Endodermal cell (in vitro differentiated cells): ENCODE measurements at regions not wholly inside any gene's neighbourhood (a gene's known extent, or its start where the extent isn't known, plus 50 kb on each side); places are given as distances from the start of the nearest gene placed in this dataset.

ENCODE experiments used
- DNase-seq: peaks from one replicate; pipeline ENCODE4 v3.0.0-alpha.2; 2017
- H3K27ac ChIP-seq: 2 replicates; pipeline ENCODE4 v1.5.1; 2013; ENCODE audit warnings: mild to moderate bottlenecking, low read depth, low read length, moderate library complexity
- H3K27me3 ChIP-seq: 2 replicates; pipeline ENCODE4 v1.6.1; 2013; ENCODE audit warnings: mild to moderate bottlenecking, low read length, moderate library complexity; ENCODE audit not compliant: insufficient read depth, control insufficient read depth, poor library complexity, severe bottlenecking
- H3K36me3 ChIP-seq: 2 replicates; pipeline ENCODE4 v1.7.0; 2013; ENCODE audit warnings: mild to moderate bottlenecking, low read length, moderate library complexity; ENCODE audit not compliant: control insufficient read depth, insufficient read depth
- H3K4me1 ChIP-seq: one replicate; pipeline ENCODE4 v1.7.0; 2013; ENCODE audit warnings: low read length; ENCODE audit not compliant: control insufficient read depth, insufficient read depth
- H3K4me3 ChIP-seq: 2 replicates; pipeline ENCODE4 v1.5.1; 2013; ENCODE audit warnings: mild to moderate bottlenecking, low read length, moderate library complexity
- H3K9ac ChIP-seq: 2 replicates; pipeline ENCODE4 v1.6.1; 2013; ENCODE audit warnings: mild to moderate bottlenecking, low read length, moderate library complexity; ENCODE audit not compliant: poor library complexity, severe bottlenecking; ENCODE audit errors: extremely low read depth
- H3K9me3 ChIP-seq: 2 replicates; pipeline ENCODE4 v1.6.1; 2013; ENCODE audit warnings: mild to moderate bottlenecking, low read length, moderate library complexity; ENCODE audit not compliant: control insufficient read depth
- H3K27ac Mint-ChIP-seq: 2 replicates; pipeline ENCODE4 v1.8.0; 2020; ENCODE audit warnings: mixed read lengths
- H3K27me3 Mint-ChIP-seq: 2 replicates; pipeline ENCODE4 v1.8.0; 2021; ENCODE audit warnings: mild to moderate bottlenecking, mixed read lengths; ENCODE audit not compliant: insufficient read depth
- H3K36me3 Mint-ChIP-seq: 2 replicates; pipeline ENCODE4 v1.8.0; 2020; ENCODE audit warnings: low read depth, mixed read lengths
- H3K4me1 Mint-ChIP-seq: 2 replicates; pipeline ENCODE4 v1.8.0; 2020; ENCODE audit warnings: mixed read lengths
- H3K4me3 Mint-ChIP-seq: 2 replicates; pipeline ENCODE4 v1.8.0; 2020; ENCODE audit warnings: mild to moderate bottlenecking, moderate library complexity, mixed read lengths
- H3K9me3 Mint-ChIP-seq: 2 replicates; pipeline ENCODE4 v1.8.0; 2020; ENCODE audit warnings: mild to moderate bottlenecking, mixed read lengths
- WGBS, 2 experiments: methylation state at CpG; one replicate each; pipeline versions ENCODE4 v1.1.5 to v1.1.7; 2013; ENCODE audit warnings: missing lambda C conversion rate in 2 of 2, mixed read lengths in 1 of 2; ENCODE audit not compliant: insufficient coverage in 1 of 2, insufficient read length in 1 of 2; 5-methylcytosine and 5-hydroxymethylcytosine counted together
- TF ChIP-seq, protein P1 (sequence below): fragments of 200-600 bp; sonication (generic); conservative IDR thresholded peaks from 2 replicates; pipeline ENCODE4 v1.5.0; 2021; ENCODE audit warnings: antibody characterized with exemption, mild to moderate bottlenecking

DNA sequence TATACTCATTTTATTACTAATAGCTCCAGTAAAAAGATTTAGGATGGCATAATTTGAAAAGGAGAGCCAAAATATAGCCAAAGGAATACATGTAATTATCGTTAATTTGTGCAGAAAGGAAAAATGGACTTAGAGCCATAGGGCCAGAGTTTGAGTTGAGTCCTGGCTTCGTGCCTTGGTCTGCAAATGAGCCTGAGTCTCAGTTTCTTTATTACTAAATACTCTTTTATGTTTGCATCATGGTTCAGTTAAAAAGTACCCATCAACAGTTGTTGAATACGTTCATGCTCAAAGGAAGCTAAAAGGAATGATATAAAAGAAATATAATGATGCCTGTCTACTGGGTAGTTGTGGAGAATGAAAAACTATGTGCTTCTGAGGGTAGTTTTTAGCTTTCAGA is 155.7 kb upstream of the FAM78B start:
- 92 to 100% methylated on average over 2 to 3 of the region's 3 CpGs for WGBS, 2 experiments
- no peaks in the 10 kb centered on the region for H3K9me3 ChIP-seq
- no peaks in the 10 kb centered on the region for H3K4me1 ChIP-seq
- no peak for DNase-seq
- no peak overlapping the region for H3K4me3 Mint-ChIP-seq
- TF ChIP-seq, protein P1, sequence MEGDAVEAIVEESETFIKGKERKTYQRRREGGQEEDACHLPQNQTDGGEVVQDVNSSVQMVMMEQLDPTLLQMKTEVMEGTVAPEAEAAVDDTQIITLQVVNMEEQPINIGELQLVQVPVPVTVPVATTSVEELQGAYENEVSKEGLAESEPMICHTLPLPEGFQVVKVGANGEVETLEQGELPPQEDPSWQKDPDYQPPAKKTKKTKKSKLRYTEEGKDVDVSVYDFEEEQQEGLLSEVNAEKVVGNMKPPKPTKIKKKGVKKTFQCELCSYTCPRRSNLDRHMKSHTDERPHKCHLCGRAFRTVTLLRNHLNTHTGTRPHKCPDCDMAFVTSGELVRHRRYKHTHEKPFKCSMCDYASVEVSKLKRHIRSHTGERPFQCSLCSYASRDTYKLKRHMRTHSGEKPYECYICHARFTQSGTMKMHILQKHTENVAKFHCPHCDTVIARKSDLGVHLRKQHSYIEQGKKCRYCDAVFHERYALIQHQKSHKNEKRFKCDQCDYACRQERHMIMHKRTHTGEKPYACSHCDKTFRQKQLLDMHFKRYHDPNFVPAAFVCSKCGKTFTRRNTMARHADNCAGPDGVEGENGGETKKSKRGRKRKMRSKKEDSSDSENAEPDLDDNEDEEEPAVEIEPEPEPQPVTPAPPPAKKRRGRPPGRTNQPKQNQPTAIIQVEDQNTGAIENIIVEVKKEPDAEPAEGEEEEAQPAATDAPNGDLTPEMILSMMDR: no peak
- peaks cover 10% of the 10 kb centered on the region for H3K27me3 Mint-ChIP-seq
- no peak overlapping the region for H3K27ac Mint-ChIP-seq
- peaks cover 4% of the 10 kb centered on the region for H3K9me3 Mint-ChIP-seq
- H3K4me3 ChIP-seq: no peak overlapping the region
- no peaks in the 10 kb centered on the region for H3K27me3 ChIP-seq
- peaks cover 2% of the 10 kb centered on the region for H3K4me1 Mint-ChIP-seq
- H3K36me3 ChIP-seq: no peaks in the 10 kb centered on the region
- H3K9ac ChIP-seq: no peak overlapping the region
- no peak overlapping the region for H3K27ac ChIP-seq
- peaks cover 2% of the 10 kb centered on the region for H3K36me3 Mint-ChIP-seq

DNA sequence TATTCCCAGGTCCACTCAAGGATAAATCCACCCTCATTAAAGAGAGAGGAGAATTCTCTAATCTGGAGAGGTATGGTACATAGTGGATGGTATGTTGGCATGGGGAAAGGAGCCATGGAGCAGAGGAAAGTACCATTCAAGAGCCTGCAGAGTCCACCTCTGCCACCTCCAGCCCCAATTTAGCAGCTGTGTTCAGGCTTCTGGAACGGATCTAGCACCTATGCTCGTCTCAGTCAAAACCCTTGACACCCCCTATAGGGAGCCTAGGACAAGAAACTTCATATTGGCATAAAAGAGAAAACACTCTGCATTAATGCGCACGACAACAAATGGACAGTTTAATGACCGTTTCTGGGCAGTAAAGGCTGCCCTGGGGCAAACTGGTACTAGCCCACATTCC is 161.1 kb upstream of the FAM78B start:
- Histone ChIP-seq H3K9ac (no peak overlapping the region), H3K4me3 (no peak overlapping the region), H3K27me3 (no peaks in the 10 kb centered on the region), H3K9me3 (no peaks in the 10 kb centered on the region), H3K4me1 (peaks cover 3% of the 10 kb centered on the region), H3K36me3 (no peaks in the 10 kb centered on the region), H3K27ac (no peak overlapping the region)
- TF ChIP-seq, protein P1: no peak
- Mint-ChIP-seq H3K9me3 (no peaks in the 10 kb centered on the region), H3K27ac (no peak overlapping the region), H3K4me3 (no peak overlapping the region), H3K27me3 (peaks cover 10% of the 10 kb centered on the region), H3K36me3 (no peaks in the 10 kb centered on the region), H3K4me1 (peaks cover 20% of the 10 kb centered on the region)
- no peak for DNase-seq
- 91 to 92% methylated on average over 5 of the region's 5 CpGs for WGBS, 2 experiments

GRCh38 chr1:166328956-166329355 is 162.2 kb upstream of the FAM78B start:
- Mint-ChIP-seq H3K4me3 (no peak overlapping the region), H3K4me1 (peaks cover 20% of the 10 kb centered on the region), H3K36me3 (no peaks in the 10 kb centered on the region)

More at GRCh38 chr1:166328956-166329355, 162.2 kb upstream of the FAM78B start:
- Histone ChIP-seq H3K27me3 (no peaks in the 10 kb centered on the region), H3K9ac (no peak overlapping the region), H3K4me1 (peaks cover 3% of the 10 kb centered on the region), H3K9me3 (no peaks in the 10 kb centered on the region), H3K27ac (no peak overlapping the region), H3K36me3 (no peaks in the 10 kb centered on the region), H3K4me3 (no peak overlapping the region)
- DNase-seq: no peak
- Mint-ChIP-seq H3K27me3 (peaks cover 9% of the 10 kb centered on the region), H3K27ac (no peak overlapping the region), H3K9me3 (no peaks in the 10 kb centered on the region)
- WGBS, 2 experiments: 92% methylated on average over 1 of the region's 1 CpG; no CpG with 5 or more reads in 1 of the 2 experiments
- TF ChIP-seq, protein P1: no peak
